GM12878 (cell line): ENCODE measurements at regions not wholly inside any gene's neighbourhood (a gene's known extent, or its start where the extent isn't known, plus 50 kb on each side); places are given as distances from the start of the nearest gene placed in this dataset.

Experiments used
- ATAC-seq: fragments of 200-7000 bp; cut with Tn5 transposase; 3 replicates; pipeline ENCODE4 v1.9.1; 2020; ENCODE audit warnings: mild to moderate bottlenecking, moderate library complexity
- BruUV-seq: library from RNA; stranded (reverse); fragments of 400-500 nt; replicated peaks from 2 replicates; lab custom pipeline; 2021; lab: Mats Ljungman, UMichigan
- CTCF ChIA-PET: fragments of 300-600 bp; sonication (Branson Sonifier 250); formaldehyde crosslinking; extraction: SDS; loops from one replicate; lab custom pipeline; 2021; ENCODE audit warnings: inconsistent platforms; lab: Yijun Ruan, JAX
- POLR2A ChIA-PET: fragments of 350-600 bp; formaldehyde crosslinking; extraction: SDS; loops from one replicate; lab custom pipeline; 2021; ENCODE audit warnings: inconsistent platforms; lab: Charles Lee
- RAD21 ChIA-PET: fragments of 300-600 bp; sonication (Branson Sonifier 250); formaldehyde crosslinking; loops from one replicate; lab custom pipeline; 2023; ENCODE audit warnings: antibody characterized with exemption; ENCODE audit not compliant: unreplicated experiment; lab: Charles Lee
- SMC1A ChIA-PET: fragments of 300-600 bp; sonication (Branson Sonifier 250); formaldehyde crosslinking; loops from one replicate; lab custom pipeline; 2023; ENCODE audit not compliant: unreplicated experiment, uncharacterized antibody; lab: Charles Lee
- DNase-seq: peaks from one replicate; pipeline ENCODE4 v3.0.0-alpha.2; 2011; ENCODE audit warnings: low read depth, low spot score
- FAIRE-seq: peaks from 3 replicates; lab custom pipeline; 2011; peaks lifted over from hg19 to GRCh38; lab: Jason Lieb, UNC
- H2AFZ ChIP-seq: 2 replicates; pipeline ENCODE4 v1.6.0; 2011; ENCODE audit warnings: low read depth, low read length, control low read depth; ENCODE audit not compliant: control insufficient read depth
- H3K27ac ChIP-seq: 2 replicates; pipeline ENCODE4 v1.5.1; 2011; ENCODE audit warnings: control low read depth; ENCODE audit not compliant: control insufficient read depth, insufficient read depth
- H3K27me3 ChIP-seq, 2 experiments: replicated peaks in 1 of 2; 2 replicates each; pipeline versions ENCODE4 v1.6.0 to v1.6.1; 2011; ENCODE audit warnings: low read length in 1 of 2; ENCODE audit not compliant: control insufficient read depth in 2 of 2, insufficient read depth in 2 of 2
- H3K36me3 ChIP-seq, 2 experiments: 2 replicates each; pipeline ENCODE4 v1.5.1; 2011; ENCODE audit warnings: low read length in 1 of 2; ENCODE audit not compliant: control insufficient read depth in 2 of 2, insufficient read depth in 2 of 2
- H3K4me1 ChIP-seq: 2 replicates; pipeline ENCODE4 v1.6.1; 2011; ENCODE audit warnings: mild to moderate bottlenecking, low read length, moderate library complexity, mixed read lengths; ENCODE audit not compliant: control insufficient read depth, insufficient read depth
- H3K4me2 ChIP-seq: 2 replicates; pipeline ENCODE4 v1.6.0; 2011; ENCODE audit warnings: control low read depth; ENCODE audit not compliant: control insufficient read depth, insufficient read depth
- H3K4me3 ChIP-seq: fragments of 200-600 bp; sonication (generic); 2 replicates; pipeline ENCODE4 v1.5.1; 2016
- H3K79me2 ChIP-seq: 2 replicates; pipeline ENCODE4 v1.6.0; 2011; ENCODE audit warnings: low read length; ENCODE audit not compliant: control insufficient read depth, insufficient read depth
- H3K9ac ChIP-seq: 2 replicates; pipeline ENCODE4 v1.8.0; 2011; ENCODE audit warnings: low read length, control low read depth, mixed read lengths; ENCODE audit not compliant: control insufficient read depth, insufficient read depth
- H3K9me3 ChIP-seq: replicated peaks from 3 replicates; pipeline ENCODE4 v1.5.1; 2011; ENCODE audit warnings: mild to moderate bottlenecking, low read length; ENCODE audit not compliant: control insufficient read depth, insufficient read depth
- H4K20me1 ChIP-seq: 2 replicates; pipeline ENCODE4 v1.6.0; 2011; ENCODE audit not compliant: control insufficient read depth, insufficient read depth
- ATF3 ChIP-seq: IDR thresholded peaks from 2 replicates; pipeline ENCODE4 v1.6.1; 2011; ENCODE audit warnings: low read depth, mild to moderate bottlenecking, low read length, moderate library complexity, borderline replicate concordance; ENCODE audit errors: extremely low read depth
- BCL11A ChIP-seq: IDR thresholded peaks from 2 replicates; pipeline ENCODE4 v1.6.1; 2011; ENCODE audit warnings: low read depth, low read length
- DPF2 ChIP-seq: fragments of 450-650 bp; IDR thresholded peaks from 2 replicates; pipeline ENCODE4 v1.6.1; 2017; ENCODE audit warnings: mild to moderate bottlenecking
- GATAD2B ChIP-seq: fragments of 450-650 bp; conservative IDR thresholded peaks from 2 replicates; pipeline ENCODE4 v1.6.1; 2017; ENCODE audit warnings: low read depth, mild to moderate bottlenecking, moderate library complexity
- IRF4 ChIP-seq: IDR thresholded peaks from 2 replicates; pipeline ENCODE4 v1.6.1; 2011; ENCODE audit warnings: low read depth, low read length
- RCOR1 ChIP-seq: conservative IDR thresholded peaks from 2 replicates; pipeline ENCODE4 v1.6.1; 2012; ENCODE audit warnings: low read depth, low read length, improper control_type of control experiment
- RFX5 ChIP-seq: IDR thresholded peaks from 2 replicates; pipeline ENCODE4 v1.6.1; 2011; ENCODE audit warnings: low read depth, low read length, improper control_type of control experiment
- SIN3A ChIP-seq: IDR thresholded peaks from 2 replicates; pipeline ENCODE4 v1.6.1; 2012; ENCODE audit warnings: low read depth, low read length, improper control_type of control experiment
- WGBS: methylation state at CpG from one replicate; pipeline ENCODE4 v1.1.6; 2016; ENCODE audit warnings: low lambda C conversion rate; ENCODE audit not compliant: insufficient replicate concordance, insufficient coverage; ENCODE audit errors: missing lambda C conversion rate; 5-methylcytosine and 5-hydroxymethylcytosine counted together
- in situ Hi-C: fragments of 300-500 bp; cut with MboI; formaldehyde crosslinking; loops from 9 replicates; pipeline ENCODE4 v1.14.3; 2018; ENCODE audit warnings: mixed read lengths
- intact Hi-C: fragments of 100-400 bp; cut with micrococcal nuclease; formaldehyde crosslinking; loops from one replicate; pipeline ENCODE4 v1.14.2; 2022; ENCODE audit not compliant: unreplicated experiment
- TF ChIP-seq, protein P1 (sequence below): IDR thresholded peaks from 2 replicates; pipeline ENCODE4 v1.6.1; 2011; ENCODE audit warnings: borderline replicate concordance, low read depth, mild to moderate bottlenecking, moderate library complexity, low read length; ENCODE audit not compliant: insufficient read depth, poor library complexity, severe bottlenecking
- TF ChIP-seq, protein P2 (sequence below): fragments of 450-650 bp; IDR thresholded peaks from 2 replicates; pipeline ENCODE4 v1.6.1; 2018; ENCODE audit warnings: mild to moderate bottlenecking, low read depth, moderate library complexity; ENCODE audit not compliant: partially characterized antibody

- TF ChIP-seq, protein P1, sequence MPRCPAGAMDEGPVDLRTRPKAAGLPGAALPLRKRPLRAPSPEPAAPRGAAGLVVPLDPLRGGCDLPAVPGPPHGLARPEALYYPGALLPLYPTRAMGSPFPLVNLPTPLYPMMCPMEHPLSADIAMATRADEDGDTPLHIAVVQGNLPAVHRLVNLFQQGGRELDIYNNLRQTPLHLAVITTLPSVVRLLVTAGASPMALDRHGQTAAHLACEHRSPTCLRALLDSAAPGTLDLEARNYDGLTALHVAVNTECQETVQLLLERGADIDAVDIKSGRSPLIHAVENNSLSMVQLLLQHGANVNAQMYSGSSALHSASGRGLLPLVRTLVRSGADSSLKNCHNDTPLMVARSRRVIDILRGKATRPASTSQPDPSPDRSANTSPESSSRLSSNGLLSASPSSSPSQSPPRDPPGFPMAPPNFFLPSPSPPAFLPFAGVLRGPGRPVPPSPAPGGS: no peak
- TF ChIP-seq, protein P2, sequence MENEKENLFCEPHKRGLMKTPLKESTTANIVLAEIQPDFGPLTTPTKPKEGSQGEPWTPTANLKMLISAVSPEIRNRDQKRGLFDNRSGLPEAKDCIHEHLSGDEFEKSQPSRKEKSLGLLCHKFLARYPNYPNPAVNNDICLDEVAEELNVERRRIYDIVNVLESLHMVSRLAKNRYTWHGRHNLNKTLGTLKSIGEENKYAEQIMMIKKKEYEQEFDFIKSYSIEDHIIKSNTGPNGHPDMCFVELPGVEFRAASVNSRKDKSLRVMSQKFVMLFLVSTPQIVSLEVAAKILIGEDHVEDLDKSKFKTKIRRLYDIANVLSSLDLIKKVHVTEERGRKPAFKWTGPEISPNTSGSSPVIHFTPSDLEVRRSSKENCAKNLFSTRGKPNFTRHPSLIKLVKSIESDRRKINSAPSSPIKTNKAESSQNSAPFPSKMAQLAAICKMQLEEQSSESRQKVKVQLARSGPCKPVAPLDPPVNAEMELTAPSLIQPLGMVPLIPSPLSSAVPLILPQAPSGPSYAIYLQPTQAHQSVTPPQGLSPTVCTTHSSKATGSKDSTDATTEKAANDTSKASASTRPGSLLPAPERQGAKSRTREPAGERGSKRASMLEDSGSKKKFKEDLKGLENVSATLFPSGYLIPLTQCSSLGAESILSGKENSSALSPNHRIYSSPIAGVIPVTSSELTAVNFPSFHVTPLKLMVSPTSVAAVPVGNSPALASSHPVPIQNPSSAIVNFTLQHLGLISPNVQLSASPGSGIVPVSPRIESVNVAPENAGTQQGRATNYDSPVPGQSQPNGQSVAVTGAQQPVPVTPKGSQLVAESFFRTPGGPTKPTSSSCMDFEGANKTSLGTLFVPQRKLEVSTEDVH: no peak
Observed at GRCh38 chr13:88303605-88304004, 632.4 kb downstream of the SLITRK5 start (continued).

GRCh38 chr13:88314496-88314895 is 643.3 kb downstream of the SLITRK5 start:
- DNase-seq (no peak), FAIRE-seq (no peak), ATAC-seq (no peak)
- intact Hi-C loops (no loop called here), in situ Hi-C loops (no loop called here)
- Histone ChIP-seq H3K9me3 (no peaks in the 10 kb centered on the region), H3K9ac (no peak overlapping the region), H4K20me1 (no peaks in the 10 kb centered on the region), H3K36me3 (no peaks in the 10 kb centered on the region), H3K4me3 (no peak overlapping the region), H3K79me2 (no peaks in the 10 kb centered on the region), H2AFZ (no peak overlapping the region), H3K4me1 (no peaks in the 10 kb centered on the region), H3K27me3 (no peaks in the 10 kb centered on the region), H3K4me2 (no peak overlapping the region), H3K27ac (no peak overlapping the region)
- ChIA-PET RAD21 (no interaction called here), CTCF (no interaction called here), SMC1A (interaction anchor here (0.8 kb wide), 1 partner anchor 480 kb away, joined by 3 read pairs; no protein-coding TSS in a partner anchor), POLR2A (no interaction called here)
- TF ChIP-seq IRF4 (no peak), ATF3 (no peak), DPF2 (no peak), RCOR1 (no peak), BCL11A (no peak), SIN3A (no peak), GATAD2B (no peak), RFX5 (no peak)
- TF ChIP-seq, protein P2: no peak
- WGBS: 4% methylated on average over 1 of the region's 1 CpG
- no TSS peak for BruUV-seq
